ENCODE measurements at regions not wholly inside any gene's neighbourhood (a gene's known extent, or its start where the extent isn't known, plus 50 kb on each side); places are given as distances from the start of the nearest gene placed in this dataset.

DNA sequence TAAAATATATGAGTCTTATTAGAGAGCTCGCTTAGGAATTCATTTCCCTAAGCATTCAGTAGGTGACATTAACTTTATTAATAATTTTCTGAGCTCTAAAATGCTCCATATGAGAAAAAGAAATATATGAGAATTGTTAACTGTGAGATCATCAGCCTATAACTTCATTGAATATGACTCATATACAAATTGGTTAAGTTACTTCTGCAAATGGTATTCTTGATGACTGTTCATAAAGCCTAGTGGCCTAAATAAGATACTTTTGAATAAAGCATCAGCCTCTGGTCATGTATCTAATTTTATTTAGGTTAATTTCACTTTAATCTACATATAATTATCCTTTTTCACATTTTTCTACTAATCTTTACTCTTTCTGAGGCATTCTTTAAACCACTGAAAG lies 710.2 kb upstream of the ACO1 start:
- TF ChIP-seq KAT7 (CRISPR knock-in tag; IDR thresholded peaks at IDR 0.05; ENCODE audit: borderline replicate concordance) (no peak), ZNF174 (CRISPR knock-in tag; IDR thresholded peaks at IDR 0.05) (no peak), HMG20A (CRISPR knock-in tag; conservative IDR thresholded peaks at IDR 0.05) (no peak), NFIC (IDR thresholded peaks at IDR 0.05) (no peak), E2F6 (IDR thresholded peaks at IDR 0.05; ENCODE audit: borderline replicate concordance in 1 of 2, extremely low read depth in 1 of 2, insufficient read depth in 1 of 2, insufficient read length in 1 of 2, low read depth in 1 of 2, low read length in 1 of 2, poor library complexity in 1 of 2, severe bottlenecking in 1 of 2) (no peak)

Data from K562 (cell line).